MM.1S (cell line): ENCODE measurements at regions not wholly inside any gene's neighbourhood (a gene's known extent, or its start where the extent isn't known, plus 50 kb on each side); places are given as distances from the start of the nearest gene placed in this dataset.

Experiments
- CTCF ChIP-seq: fragments of 300-600 bp; sonication (generic); IDR thresholded peaks from 2 replicates; pipeline ENCODE4 v1.5.1; 2016; ENCODE audit warnings: antibody characterized with exemption, low read length, mixed read lengths
- EZH2 ChIP-seq: fragments of 300-600 bp; sonication (generic); optimal IDR thresholded peaks from 2 replicates; pipeline ENCODE3; 2017; ENCODE audit warnings: low read depth, mild to moderate bottlenecking, antibody characterized with exemption, low read length, mixed read lengths
- EZH2phosphoT487 ChIP-seq: fragments of 300-600 bp; sonication (generic); IDR thresholded peaks from 2 replicates; pipeline ENCODE4 v1.6.1; 2018; ENCODE audit warnings: antibody characterized with exemption, low read length

- TF ChIP-seq CTCF (no peak), EZH2 (no peak), EZH2phosphoT487 (no peak)
Measured at GRCh38 chr14:83197271-83197670, 1663.6 kb upstream of the SEL1L start.
